Tibial artery (tissue), 4 donors: ENCODE measurements at regions not wholly inside any gene's neighbourhood (a gene's known extent, or its start where the extent isn't known, plus 50 kb on each side); places are given as distances from the start of the nearest gene placed in this dataset.

Source experiments
- DNase-seq, 2 donors: peaks; one replicate each; pipeline ENCODE4 v3.0.0-alpha.2; 2019
- H3K27ac ChIP-seq, 2 donors: fragments of 200-600 bp; sonication (generic) in 1 of 2; 1 replicate in 1 of 2; 2 replicates in 1 of 2; pipeline ENCODE4 v1.5.1; 2018 to 2019; ENCODE audit warnings: mild to moderate bottlenecking in 1 of 2
- H3K27me3 ChIP-seq, 2 donors: fragments of 200-600 bp; sonication (generic) in 1 of 2; one replicate each; pipeline versions ENCODE4 v1.5.1 to v1.6.0; 2016 to 2019
- H3K36me3 ChIP-seq, 3 donors: fragments of 200-600 bp; sonication (generic) in 2 of 3; one replicate each; pipeline ENCODE4 v1.5.1; 2016 to 2019; ENCODE audit warnings: mild to moderate bottlenecking in 2 of 3
- H3K4me1 ChIP-seq, 4 donors: fragments of 200-600 bp; sonication (generic) in 2 of 4; 1 replicate in 3 of 4; 2 replicates in 1 of 4; pipeline ENCODE4 v1.5.1; 2016 to 2019
- H3K4me3 ChIP-seq, 2 donors: fragments of 200-600 bp; sonication (generic) in 1 of 2; 1 replicate in 1 of 2; 2 replicates in 1 of 2; pipeline ENCODE4 v1.5.1; 2018 to 2019; ENCODE audit warnings: mild to moderate bottlenecking in 2 of 2
- H3K9me3 ChIP-seq, 3 donors: fragments of 200-600 bp; sonication (generic) in 1 of 3; one replicate each; pipeline ENCODE4 v1.5.1; 2016 to 2019
- intact Hi-C: fragments of 100-400 bp; cut with DNase I; formaldehyde crosslinking; loops from one replicate; pipeline ENCODE4 v1.15.0; 2023; ENCODE audit warnings: low total_unique reads
- TF ChIP-seq, protein P1 (sequence below), 2 experiments: fragments of 200-600 bp in 1 of 2; fragments of 450-650 bp in 1 of 2; IDR thresholded peaks; one replicate each; pipeline ENCODE4 v1.5.1; 2017 to 2019; ENCODE audit warnings: antibody characterized with exemption in 2 of 2, mild to moderate bottlenecking in 1 of 2, moderate library complexity in 1 of 2

DNA sequence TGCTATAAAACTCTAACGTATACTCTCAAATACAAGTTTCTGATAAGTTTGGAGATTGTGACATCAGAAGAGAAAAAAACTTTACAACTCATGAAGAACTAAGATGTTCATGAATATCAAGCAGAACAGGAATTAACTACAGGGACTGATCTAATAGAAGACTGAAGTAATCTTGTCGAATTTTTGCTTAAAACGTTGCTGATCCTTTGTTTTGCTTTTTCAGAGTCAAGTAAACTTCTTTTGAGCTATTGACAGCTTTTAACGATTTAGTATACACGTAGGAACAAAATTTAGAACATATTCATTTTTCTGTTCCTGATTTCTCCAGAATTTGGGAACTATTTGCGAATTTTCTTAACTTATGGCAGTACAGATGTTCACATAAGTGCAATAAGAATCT is 610.2 kb downstream of the SI start:
- Histone ChIP-seq H3K27me3 (no peaks in the 10 kb centered on the region), H3K27ac (no peak overlapping the region), H3K9me3 (no peaks in the 10 kb centered on the region), H3K36me3 (no peaks in the 10 kb centered on the region), H3K4me1 (no peaks in the 10 kb centered on the region), H3K4me3 (no peak overlapping the region)
- TF ChIP-seq, protein P1, sequence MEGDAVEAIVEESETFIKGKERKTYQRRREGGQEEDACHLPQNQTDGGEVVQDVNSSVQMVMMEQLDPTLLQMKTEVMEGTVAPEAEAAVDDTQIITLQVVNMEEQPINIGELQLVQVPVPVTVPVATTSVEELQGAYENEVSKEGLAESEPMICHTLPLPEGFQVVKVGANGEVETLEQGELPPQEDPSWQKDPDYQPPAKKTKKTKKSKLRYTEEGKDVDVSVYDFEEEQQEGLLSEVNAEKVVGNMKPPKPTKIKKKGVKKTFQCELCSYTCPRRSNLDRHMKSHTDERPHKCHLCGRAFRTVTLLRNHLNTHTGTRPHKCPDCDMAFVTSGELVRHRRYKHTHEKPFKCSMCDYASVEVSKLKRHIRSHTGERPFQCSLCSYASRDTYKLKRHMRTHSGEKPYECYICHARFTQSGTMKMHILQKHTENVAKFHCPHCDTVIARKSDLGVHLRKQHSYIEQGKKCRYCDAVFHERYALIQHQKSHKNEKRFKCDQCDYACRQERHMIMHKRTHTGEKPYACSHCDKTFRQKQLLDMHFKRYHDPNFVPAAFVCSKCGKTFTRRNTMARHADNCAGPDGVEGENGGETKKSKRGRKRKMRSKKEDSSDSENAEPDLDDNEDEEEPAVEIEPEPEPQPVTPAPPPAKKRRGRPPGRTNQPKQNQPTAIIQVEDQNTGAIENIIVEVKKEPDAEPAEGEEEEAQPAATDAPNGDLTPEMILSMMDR (IDR thresholded peaks at IDR 0.05) = no peak
- no peak for DNase-seq
- intact Hi-C loops = no loop called here

DNA sequence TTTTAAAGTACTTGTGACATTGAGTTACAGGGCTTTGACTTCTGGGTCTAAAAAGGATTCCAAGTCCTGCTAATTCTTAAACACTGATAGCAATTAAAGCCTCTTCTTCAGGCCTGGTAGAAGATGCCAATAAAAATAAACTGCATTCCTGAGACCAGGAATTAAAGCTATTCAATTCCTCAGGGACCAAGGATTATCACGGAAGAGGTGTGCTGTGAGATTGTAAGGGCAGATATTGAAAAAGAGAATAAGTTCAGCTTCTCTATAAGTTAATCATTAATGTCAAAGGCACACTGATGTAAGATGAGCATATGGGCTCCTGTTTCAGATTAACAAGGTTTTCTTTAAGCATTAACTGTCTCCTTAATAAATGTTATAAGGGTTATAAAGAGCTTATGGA is 611.3 kb downstream of the SI start:
- TF ChIP-seq, protein P1 (IDR thresholded peaks at IDR 0.05) = no peak
- H3K36me3 ChIP-seq = no peaks in the 10 kb centered on the region
- H3K4me3 ChIP-seq = no peak overlapping the region
- intact Hi-C loops = no loop called here
- H3K9me3 ChIP-seq = no peaks in the 10 kb centered on the region
- DNase-seq = no peak
- no peaks in the 10 kb centered on the region for H3K4me1 ChIP-seq
- no peak overlapping the region for H3K27ac ChIP-seq
- no peaks in the 10 kb centered on the region for H3K27me3 ChIP-seq

DNA sequence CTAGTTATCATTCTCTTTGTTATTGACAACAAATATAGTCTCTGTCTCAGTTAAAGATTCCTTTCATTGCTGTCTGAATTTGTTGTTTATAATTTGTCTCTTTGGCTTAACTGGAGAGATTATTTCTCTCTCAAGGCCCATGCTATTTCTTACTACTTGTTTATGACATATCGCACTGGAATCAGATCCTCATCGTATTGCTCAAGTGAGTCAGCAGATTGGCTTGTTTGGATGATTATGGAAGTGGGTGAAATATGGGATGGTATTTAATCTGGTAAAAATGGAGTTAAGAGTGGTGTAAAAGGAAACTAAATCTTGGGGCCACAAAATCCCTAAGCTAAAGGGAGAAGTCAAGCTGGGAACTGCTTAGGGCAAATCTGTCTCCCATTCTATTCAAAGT is 613.1 kb downstream of the SI start:
- Histone ChIP-seq H3K4me3 (no peak overlapping the region), H3K36me3 (no peaks in the 10 kb centered on the region), H3K9me3 (no peaks in the 10 kb centered on the region), H3K27me3 (no peaks in the 10 kb centered on the region), H3K27ac (no peak overlapping the region), H3K4me1 (no peaks in the 10 kb centered on the region)
- TF ChIP-seq, protein P1 (IDR thresholded peaks at IDR 0.05) = no peak
- intact Hi-C loops = no loop called here
- no peak for DNase-seq

DNA sequence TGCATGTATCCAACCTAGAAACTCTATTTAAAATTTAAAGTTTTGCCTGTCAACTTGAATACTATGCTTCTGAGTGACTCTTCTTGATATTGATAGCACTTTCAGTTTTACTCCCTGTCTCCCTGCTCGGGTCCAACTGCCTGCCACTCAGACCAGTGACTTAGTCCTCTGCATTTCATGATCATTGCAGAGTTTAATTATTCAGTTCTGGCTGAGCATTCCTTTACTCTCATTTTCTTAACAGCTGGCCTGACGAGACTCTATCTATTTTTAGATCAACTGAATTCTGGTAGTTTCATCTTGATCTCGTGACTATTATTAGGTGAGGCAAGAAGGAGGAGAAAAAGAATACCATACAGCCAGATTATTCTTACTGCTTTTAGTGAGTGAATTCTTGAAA is 617.4 kb downstream of the SI start:
- intact Hi-C loops = no loop called here
- Histone ChIP-seq H3K27me3 (no peaks in the 10 kb centered on the region), H3K27ac (no peak overlapping the region), H3K9me3 (no peaks in the 10 kb centered on the region), H3K4me1 (no peaks in the 10 kb centered on the region), H3K36me3 (no peaks in the 10 kb centered on the region), H3K4me3 (no peak overlapping the region)
- no peak for DNase-seq
- TF ChIP-seq, protein P1 (IDR thresholded peaks at IDR 0.05) = no peak

DNA sequence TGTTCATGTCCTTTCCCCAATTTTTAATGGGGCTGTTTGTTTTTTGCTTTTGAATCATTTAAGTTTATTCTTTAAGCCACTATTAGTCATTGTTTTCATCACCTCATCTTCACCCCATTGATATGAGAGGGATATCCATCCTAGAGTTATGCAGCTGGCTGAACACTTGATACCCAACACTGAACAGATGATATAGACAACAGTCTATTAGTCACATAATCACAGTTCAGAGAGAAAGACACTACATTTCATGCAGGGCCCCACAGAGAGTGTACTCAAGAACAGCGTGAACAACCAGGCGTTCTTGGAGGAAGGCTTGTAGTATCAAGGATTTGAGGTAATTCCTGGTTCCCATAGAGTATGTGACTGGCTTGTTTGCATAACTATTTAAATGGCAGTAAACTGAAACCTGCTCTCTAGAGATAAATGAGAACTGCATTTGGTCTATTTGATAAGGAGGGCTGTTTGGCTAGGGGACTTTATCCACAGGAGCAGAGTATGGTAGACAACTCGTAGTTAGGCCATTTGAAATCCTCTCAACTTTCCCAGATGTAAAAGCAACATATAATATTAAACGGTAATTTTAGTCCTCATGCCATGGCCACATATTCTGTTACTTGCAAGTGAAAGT is 618.7 kb downstream of the SI start:
- Histone ChIP-seq H3K9me3 (no peaks in the 10 kb centered on the region), H3K27ac (no peak overlapping the region), H3K27me3 (no peaks in the 10 kb centered on the region), H3K4me1 (no peaks in the 10 kb centered on the region), H3K36me3 (no peaks in the 10 kb centered on the region), H3K4me3 (no peak overlapping the region)
- TF ChIP-seq, protein P1 (IDR thresholded peaks at IDR 0.05) = no peak
- DNase-seq = no peak
- intact Hi-C loops = no loop called here

DNA sequence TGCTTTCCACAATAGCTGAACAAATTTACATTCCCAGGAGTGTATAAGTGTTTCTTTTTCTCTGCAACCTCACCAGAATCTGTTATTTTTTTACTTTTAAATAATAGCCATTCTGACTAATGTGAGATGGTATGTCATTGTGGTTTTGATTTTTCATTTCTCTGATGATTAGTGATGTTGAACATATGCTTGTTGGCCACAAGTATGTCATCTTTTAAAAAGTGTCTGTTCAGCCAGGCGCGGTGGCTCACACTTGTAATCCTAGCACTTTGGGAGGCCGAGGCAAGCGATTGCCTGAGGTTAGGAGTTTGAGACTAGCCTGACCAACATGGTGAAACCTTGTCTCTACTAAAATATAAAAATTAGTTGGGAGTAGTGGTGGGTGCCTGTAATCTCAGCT is 619.3 kb downstream of the SI start:
- no peak for DNase-seq
- no peaks in the 10 kb centered on the region for H3K9me3 ChIP-seq
- TF ChIP-seq, protein P1 (IDR thresholded peaks at IDR 0.05) = no peak
- H3K27me3 ChIP-seq = no peaks in the 10 kb centered on the region
- H3K27ac ChIP-seq = no peak overlapping the region
- H3K4me3 ChIP-seq = no peak overlapping the region
- intact Hi-C loops = no loop called here
- no peaks in the 10 kb centered on the region for H3K36me3 ChIP-seq
- H3K4me1 ChIP-seq = no peaks in the 10 kb centered on the region
